NCI-H2107 (cell line): ENCODE measurements at regions not wholly inside any gene's neighbourhood (a gene's known extent, or its start where the extent isn't known, plus 50 kb on each side); places are given as distances from the start of the nearest gene placed in this dataset.
"Not testable (repeated sequence)": the region's sequence is repeated elsewhere in the genome, so short reads cannot be mapped to it uniquely, and the experiment has no call there.

Experiments
- DNase-seq: peaks from one replicate; lab custom pipeline; 2025; lab: John Stamatoyannopoulos, UW

GRCh38 chr7:15813448-15813847 lies 127.0 kb upstream of the MEOX2 start:
- DNase-seq = no peak

- DNase-seq = not testable (repeated sequence)
Measured at GRCh38 chr7:15810383-15810782, 123.9 kb upstream of the MEOX2 start.

GRCh38 chr7:15809936-15810335 lies 123.5 kb upstream of the MEOX2 start:
- DNase-seq = not testable (repeated sequence)

GRCh38 chr7:15805891-15806290 lies 119.4 kb upstream of the MEOX2 start:
- no peak for DNase-seq

- DNase-seq = no peak
Measured at GRCh38 chr7:15802425-15802824, 115.9 kb upstream of the MEOX2 start.

- DNase-seq = no peak
Measured at GRCh38 chr7:15801551-15801950, 115.1 kb upstream of the MEOX2 start.

- DNase-seq = no peak
Measured at GRCh38 chr7:15801041-15801440, 114.6 kb upstream of the MEOX2 start.

- DNase-seq = no peak
Measured at GRCh38 chr7:15798081-15798480, 111.6 kb upstream of the MEOX2 start.

- no peak for DNase-seq
Measured at GRCh38 chr7:15795393-15795792, 108.9 kb upstream of the MEOX2 start.

GRCh38 chr7:15794801-15795200 lies 108.3 kb upstream of the MEOX2 start:
- DNase-seq = no peak

- DNase-seq = no peak
Measured at GRCh38 chr7:15784694-15785030, 98.2 kb upstream of the MEOX2 start.

- DNase-seq = no peak
Measured at GRCh38 chr7:15783987-15784693, 97.7 kb upstream of the MEOX2 start.

GRCh38 chr7:15782656-15783055 lies 96.2 kb upstream of the MEOX2 start:
- DNase-seq = no peak

GRCh38 chr7:15781944-15782343 lies 95.5 kb upstream of the MEOX2 start:
- DNase-seq = no peak

GRCh38 chr7:15780271-15780670 lies 93.8 kb upstream of the MEOX2 start:
- no peak for DNase-seq

- DNase-seq = no peak
Measured at GRCh38 chr7:15778191-15778590, 91.7 kb upstream of the MEOX2 start.

GRCh38 chr7:15765753-15766152 lies 79.3 kb upstream of the MEOX2 start:
- DNase-seq = no peak

- DNase-seq = no peak
Measured at GRCh38 chr7:15764851-15765382, 78.4 kb upstream of the MEOX2 start.

- DNase-seq = no peak
Measured at GRCh38 chr7:15764010-15764409, 77.5 kb upstream of the MEOX2 start.

GRCh38 chr7:15757041-15758000 lies 70.8 kb upstream of the MEOX2 start:
- no peak for DNase-seq

GRCh38 chr7:15755061-15755460 lies 68.6 kb upstream of the MEOX2 start:
- no peak for DNase-seq

GRCh38 chr7:15753887-15754579 lies 67.5 kb upstream of the MEOX2 start:
- no peak for DNase-seq
